ENCODE measurements at regions not wholly inside any gene's neighbourhood (a gene's known extent, or its start where the extent isn't known, plus 50 kb on each side); places are given as distances from the start of the nearest gene placed in this dataset.

DNA sequence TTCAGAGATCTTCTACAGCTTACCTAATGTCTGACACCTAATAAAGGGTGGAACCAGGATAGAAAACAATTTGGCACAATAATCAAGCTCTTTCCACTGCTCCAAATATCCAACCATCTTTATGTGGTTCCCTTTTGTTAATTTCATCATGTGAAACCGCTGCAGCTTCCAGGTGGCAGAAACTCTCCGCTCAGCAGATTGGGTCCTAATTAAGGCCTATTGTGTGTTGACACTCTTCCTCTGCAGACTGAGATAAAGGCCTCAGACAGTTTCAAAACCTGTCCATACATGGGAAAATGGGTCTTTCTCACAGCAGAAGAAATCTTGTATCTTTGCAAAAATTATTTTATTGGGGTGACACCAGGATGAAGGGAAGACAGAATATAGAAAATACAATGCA, 1002.4 kb upstream of the SEMA6D start:
- TF ChIP-seq, protein P1, sequence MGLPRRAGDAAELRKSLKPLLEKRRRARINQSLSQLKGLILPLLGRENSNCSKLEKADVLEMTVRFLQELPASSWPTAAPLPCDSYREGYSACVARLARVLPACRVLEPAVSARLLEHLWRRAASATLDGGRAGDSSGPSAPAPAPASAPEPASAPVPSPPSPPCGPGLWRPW (IDR thresholded peaks at IDR 0.05) = no peak
- TF ChIP-seq HDAC2 (IDR thresholded peaks at IDR 0.05) = no peak
- no peak for TF ChIP-seq TP53 (CRISPR knock-in tag; IDR thresholded peaks at IDR 0.05)
- TF ChIP-seq RFX5 (IDR thresholded peaks at IDR 0.05) = no peak
- TF ChIP-seq MAZ (IDR thresholded peaks at IDR 0.05; ENCODE audit: borderline replicate concordance, low read depth, low read length) = no peak
- no peak for TF ChIP-seq CHD2 (IDR thresholded peaks at IDR 0.05; ENCODE audit: low read length, partially characterized antibody)
- TF ChIP-seq PBX3 (IDR thresholded peaks at IDR 0.05) = no peak
- no peak for TF ChIP-seq MYC (IDR thresholded peaks at IDR 0.05; ENCODE audit: borderline replicate concordance, low read length)
- no peak for TF ChIP-seq RNF2 (IDR thresholded peaks at IDR 0.05; ENCODE audit: borderline replicate concordance, low read depth)
- TF ChIP-seq HOXB13 (CRISPR knock-in tag; IDR thresholded peaks at IDR 0.05; ENCODE audit: low read depth) = no peak
- CTCF ChIA-PET = no interaction called here
- Histone ChIP-seq H3K4me3 (no peak overlapping the region), H3K4me1 (no peaks in the 10 kb centered on the region), H3K27ac (no peak overlapping the region), H3K9me3 (no peaks in the 10 kb centered on the region), H3K4me2 (no peak overlapping the region)
- ATAC-seq = no peak
- FAIRE-seq = no peak
- WGBS (ENCODE audit: missing lambda C conversion rate) = 0% methylated on average over 2 of the region's 2 CpGs
- POLR2A ChIA-PET = no interaction called here
- no peak for DNase-seq (ENCODE audit: low read depth in 1 of 2, low spot score in 1 of 2)

DNA sequence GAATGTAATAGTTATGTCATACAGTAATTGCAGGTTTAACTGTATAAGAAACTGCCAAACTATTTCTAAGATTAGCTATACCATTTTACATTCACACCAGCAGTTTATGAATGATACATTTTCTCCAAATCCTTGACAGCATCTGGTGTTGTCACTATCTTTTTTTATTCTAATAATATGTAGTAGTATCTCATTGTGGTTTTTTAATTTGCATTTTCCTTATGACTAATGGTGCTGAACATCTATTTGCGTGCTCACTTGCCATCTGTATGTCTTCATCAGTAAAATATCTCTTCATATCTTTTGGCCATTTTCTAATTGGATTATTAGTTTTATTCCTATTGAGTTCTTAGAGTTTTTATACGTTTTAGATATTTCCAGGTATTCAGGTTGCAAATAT, 994.0 kb upstream of the SEMA6D start:
- DNase-seq (ENCODE audit: low read depth in 1 of 2, low spot score in 1 of 2) (no peak), ATAC-seq (no peak), FAIRE-seq (no peak)
- Histone ChIP-seq H3K27ac (no peak overlapping the region), H3K4me1 (no peaks in the 10 kb centered on the region), H3K9me3 (no peaks in the 10 kb centered on the region), H3K4me2 (no peak overlapping the region), H3K4me3 (no peak overlapping the region)
- WGBS (ENCODE audit: missing lambda C conversion rate) = 0% methylated on average over 2 of the region's 2 CpGs
- no peak for TF ChIP-seq RARB (CRISPR knock-in tag; IDR thresholded peaks at IDR 0.05)
- TF ChIP-seq SREBF2 (IDR thresholded peaks at IDR 0.05) = no peak
- TF ChIP-seq, protein P1 (IDR thresholded peaks at IDR 0.05) = no peak
- TF ChIP-seq TFCP2L1 (CRISPR knock-in tag; IDR thresholded peaks at IDR 0.05) = no peak
- no peak for TF ChIP-seq NPAS2 (CRISPR knock-in tag; IDR thresholded peaks at IDR 0.05; ENCODE audit: borderline replicate concordance)
- no peak for TF ChIP-seq CEBPB (IDR thresholded peaks at IDR 0.05)
- no peak for TF ChIP-seq CHD4 (IDR thresholded peaks at IDR 0.05; ENCODE audit: borderline replicate concordance)
- no peak for TF ChIP-seq HMGXB4 (CRISPR knock-in tag; IDR thresholded peaks at IDR 0.05; ENCODE audit: borderline replicate concordance)
- no peak for TF ChIP-seq POLR2AphosphoS2 (conservative IDR thresholded peaks at IDR 0.05; ENCODE audit: low read length)
- no peak for TF ChIP-seq HOXA7 (CRISPR knock-in tag; IDR thresholded peaks at IDR 0.05)
- TF ChIP-seq EHF (CRISPR knock-in tag; IDR thresholded peaks at IDR 0.05) = no peak
- no peak for TF ChIP-seq JUNB (IDR thresholded peaks at IDR 0.05)
- no peak for TF ChIP-seq ZFP36 (IDR thresholded peaks at IDR 0.05; ENCODE audit: borderline replicate concordance, partially characterized antibody)
- no peak for TF ChIP-seq POLR2A (IDR thresholded peaks at IDR 0.05; ENCODE audit: low read length)
- TF ChIP-seq, protein P2, sequence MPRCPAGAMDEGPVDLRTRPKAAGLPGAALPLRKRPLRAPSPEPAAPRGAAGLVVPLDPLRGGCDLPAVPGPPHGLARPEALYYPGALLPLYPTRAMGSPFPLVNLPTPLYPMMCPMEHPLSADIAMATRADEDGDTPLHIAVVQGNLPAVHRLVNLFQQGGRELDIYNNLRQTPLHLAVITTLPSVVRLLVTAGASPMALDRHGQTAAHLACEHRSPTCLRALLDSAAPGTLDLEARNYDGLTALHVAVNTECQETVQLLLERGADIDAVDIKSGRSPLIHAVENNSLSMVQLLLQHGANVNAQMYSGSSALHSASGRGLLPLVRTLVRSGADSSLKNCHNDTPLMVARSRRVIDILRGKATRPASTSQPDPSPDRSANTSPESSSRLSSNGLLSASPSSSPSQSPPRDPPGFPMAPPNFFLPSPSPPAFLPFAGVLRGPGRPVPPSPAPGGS (IDR thresholded peaks at IDR 0.05) = no peak
- TF ChIP-seq, protein P3, sequence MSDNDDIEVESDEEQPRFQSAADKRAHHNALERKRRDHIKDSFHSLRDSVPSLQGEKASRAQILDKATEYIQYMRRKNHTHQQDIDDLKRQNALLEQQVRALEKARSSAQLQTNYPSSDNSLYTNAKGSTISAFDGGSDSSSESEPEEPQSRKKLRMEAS (IDR thresholded peaks at IDR 0.05) = no peak
- no peak for TF ChIP-seq FOSB (CRISPR knock-in tag; IDR thresholded peaks at IDR 0.05)
- TF ChIP-seq SMC3 (IDR thresholded peaks at IDR 0.05) = no peak
- CTCF ChIA-PET = no interaction called here
- POLR2A ChIA-PET = no interaction called here

Measured in A549 (cell line).